GM19043 (cell line): ENCODE measurements at regions not wholly inside any gene's neighbourhood (a gene's known extent, or its start where the extent isn't known, plus 50 kb on each side); places are given as distances from the start of the nearest gene placed in this dataset.

Experiments used
- ATAC-seq: cut with Tn5 transposase; IDR thresholded peaks from one replicate; pipeline ENCODE4 v1.9.1; 2021; ENCODE audit warnings: low read depth; ENCODE audit not compliant: unreplicated experiment

DNA sequence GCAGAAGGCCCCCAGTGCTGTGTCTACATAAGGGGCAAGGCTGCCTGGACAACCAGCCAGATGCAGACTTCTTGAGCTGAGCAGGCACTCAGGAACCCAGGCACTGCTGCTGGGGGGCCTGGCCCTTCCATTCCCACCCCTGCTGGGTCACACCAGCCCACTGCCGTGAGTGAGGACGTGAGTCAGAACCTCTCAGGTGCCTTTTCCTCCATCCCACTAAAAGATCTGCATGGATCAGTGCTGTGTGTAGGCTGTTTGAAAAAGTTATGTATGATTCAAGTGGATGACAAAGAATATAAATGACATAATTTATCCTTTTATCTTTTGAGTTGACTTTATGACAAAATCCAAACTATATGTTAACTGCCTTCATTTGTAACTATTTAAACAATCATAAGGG, 499.3 kb downstream of the INHBA start:
- ATAC-seq: no peak

- no peak for ATAC-seq
Measured at GRCh38 chr7:41201021-41201420, 501.9 kb downstream of the INHBA start.

DNA sequence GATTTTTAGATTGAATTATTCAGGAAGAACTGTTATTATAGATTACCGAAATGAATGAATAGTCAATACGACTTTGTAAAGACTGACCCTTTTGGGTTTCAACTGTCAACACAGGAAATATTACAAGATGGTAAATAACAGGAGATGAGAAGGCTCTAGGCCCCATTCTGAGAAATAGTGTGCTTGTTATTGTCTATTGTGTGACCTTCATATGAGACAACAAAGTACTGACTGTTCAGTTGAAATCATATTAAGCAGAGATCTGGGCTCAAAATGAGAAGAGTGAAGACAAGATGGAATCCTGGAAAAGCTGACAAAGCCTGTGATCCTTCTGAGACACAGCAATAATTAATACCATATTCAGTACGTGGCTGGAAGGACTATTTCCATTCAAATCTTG, 503.8 kb downstream of the INHBA start:
- no peak for ATAC-seq

GRCh38 chr7:41198502-41198901, 504.4 kb downstream of the INHBA start:
- no peak for ATAC-seq

DNA sequence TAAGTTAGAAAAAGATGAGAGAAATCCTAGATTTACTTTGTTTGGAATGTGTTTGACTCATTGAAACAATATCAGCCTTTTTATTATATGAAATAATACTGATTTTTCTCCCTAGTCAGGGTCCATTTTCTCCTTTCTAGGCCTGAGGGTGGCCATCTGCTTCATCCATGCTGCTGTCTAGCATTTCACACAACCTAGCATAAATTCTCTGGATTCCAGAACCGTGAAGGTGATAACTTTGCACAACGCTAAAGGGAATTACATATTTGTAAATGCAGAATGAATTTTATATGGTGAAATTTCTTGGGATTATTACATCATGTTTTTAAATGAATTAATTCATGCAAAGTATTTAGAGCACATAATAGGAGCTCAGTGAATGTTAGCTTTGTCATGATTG, 505.1 kb downstream of the INHBA start:
- no peak for ATAC-seq

DNA sequence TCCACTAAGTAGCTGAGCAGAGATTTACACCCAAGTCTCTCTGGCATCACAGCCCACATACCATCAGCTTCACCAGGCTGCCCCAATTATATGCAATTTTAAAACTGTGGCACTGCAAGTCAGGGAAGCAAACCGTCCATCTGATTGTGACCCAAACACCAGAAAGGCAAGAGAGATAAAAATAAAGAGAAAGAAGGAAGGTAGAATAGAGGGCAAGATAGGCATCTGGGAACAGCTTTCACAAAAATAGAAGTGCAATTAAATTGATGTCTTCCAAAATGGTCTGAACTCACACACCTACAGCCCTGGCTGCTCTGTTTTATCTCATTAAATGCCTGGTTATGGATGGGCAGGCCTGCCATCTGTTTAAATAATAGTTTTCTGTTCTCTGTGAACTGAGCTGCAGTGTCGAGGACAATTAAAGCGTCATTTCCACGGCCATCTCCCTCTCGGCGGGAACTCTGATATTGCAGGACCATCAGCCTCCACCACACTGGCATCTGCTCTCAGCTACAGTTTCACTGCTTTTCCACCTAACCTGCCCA, 509.1 kb downstream of the INHBA start:
- ATAC-seq: no peak

- ATAC-seq: no peak
Measured at GRCh38 chr7:41190581-41190980, 512.3 kb downstream of the INHBA start.

GRCh38 chr7:41189866-41190265, 513.0 kb downstream of the INHBA start:
- no peak for ATAC-seq

DNA sequence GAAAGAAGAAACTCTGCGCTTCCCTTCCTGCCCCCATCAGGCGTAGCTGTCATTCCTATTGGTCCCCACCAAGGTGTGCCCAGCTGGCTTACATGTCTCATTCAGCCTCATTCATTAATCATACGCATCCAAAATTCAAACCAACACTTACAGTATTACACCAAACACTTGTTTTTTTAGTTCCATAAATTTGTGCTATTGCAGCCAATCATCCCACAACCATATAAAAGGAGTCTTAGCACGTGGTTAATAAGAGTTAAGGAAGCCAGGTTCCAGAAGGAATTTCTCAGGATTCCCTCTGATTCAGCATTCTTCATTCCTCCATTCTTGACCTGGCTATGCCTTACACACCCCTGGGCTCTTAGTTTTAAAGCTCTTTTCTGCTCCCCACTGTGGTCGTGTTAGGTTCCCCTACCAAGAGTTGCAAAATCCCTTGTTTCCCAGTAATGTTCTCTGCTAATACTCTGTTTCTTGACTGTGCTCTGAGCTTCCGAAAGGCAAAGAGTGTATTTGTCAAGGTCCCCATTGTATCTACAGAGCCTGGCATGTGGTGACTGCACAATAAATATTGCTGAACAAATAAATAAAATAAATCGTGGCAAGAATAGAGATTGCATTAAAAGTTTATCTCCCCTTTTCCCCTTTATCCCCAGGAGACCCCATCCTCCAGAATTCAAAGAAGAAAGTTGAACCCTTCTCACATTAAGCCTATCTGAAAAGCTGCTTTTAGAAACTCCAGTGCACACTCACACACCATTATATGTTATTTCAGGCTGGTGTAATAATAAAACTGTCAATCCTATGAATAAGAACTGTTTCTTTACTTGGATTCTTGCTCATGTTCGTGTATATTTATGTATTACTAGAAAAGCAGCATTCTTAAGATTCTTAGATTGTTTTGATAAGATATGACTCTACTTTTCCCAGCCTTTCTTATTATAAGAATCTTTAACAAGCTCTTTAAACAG, 514.4 kb downstream of the INHBA start:
- ATAC-seq: no peak

- ATAC-seq: no peak
Measured at GRCh38 chr7:41187322-41187721, 515.6 kb downstream of the INHBA start.

- no peak for ATAC-seq
Measured at GRCh38 chr7:41185851-41186250, 517.0 kb downstream of the INHBA start.

GRCh38 chr7:41183741-41184140, 519.1 kb downstream of the INHBA start:
- no peak for ATAC-seq

DNA sequence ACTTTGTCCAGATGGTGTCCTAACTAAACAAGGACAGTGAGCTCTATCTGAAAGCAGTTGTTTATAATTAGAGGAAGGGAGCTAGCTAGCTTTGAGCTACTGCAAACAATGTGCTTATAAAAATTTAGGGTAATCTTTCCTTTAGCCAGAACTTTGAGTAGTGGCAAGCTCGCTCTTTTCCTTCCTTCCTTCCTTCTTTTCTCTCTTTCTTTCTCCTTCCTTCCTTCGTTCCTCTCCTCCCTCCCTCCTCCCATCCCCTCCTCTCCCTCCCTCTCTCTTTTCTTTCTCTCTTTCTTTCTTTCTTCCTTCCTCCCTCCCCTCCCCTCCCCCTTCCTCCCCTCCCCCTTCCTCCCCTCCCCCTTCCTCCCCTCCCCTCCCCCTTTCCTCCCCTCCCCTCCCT, 520.1 kb downstream of the INHBA start:
- no peak for ATAC-seq

DNA sequence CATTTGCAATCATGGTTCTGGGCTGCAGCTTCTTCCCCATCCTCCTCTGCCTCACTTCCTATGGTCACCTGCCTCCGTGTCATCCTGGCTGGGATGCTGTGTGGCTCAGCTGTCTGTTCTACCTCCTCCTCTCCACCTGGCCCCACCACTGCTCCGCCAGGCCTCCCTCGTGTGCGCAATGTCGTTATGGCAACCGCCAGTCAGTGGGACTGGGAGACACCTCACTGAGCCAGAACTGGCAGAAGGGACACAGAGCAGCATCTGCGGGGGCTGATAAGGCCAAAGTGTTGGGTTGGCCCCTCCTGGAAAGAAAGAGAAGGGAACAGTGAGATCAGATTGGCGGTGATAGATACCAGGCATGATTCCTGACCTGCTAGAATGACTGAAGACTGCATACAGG, 527.5 kb downstream of the INHBA start:
- no peak for ATAC-seq

DNA sequence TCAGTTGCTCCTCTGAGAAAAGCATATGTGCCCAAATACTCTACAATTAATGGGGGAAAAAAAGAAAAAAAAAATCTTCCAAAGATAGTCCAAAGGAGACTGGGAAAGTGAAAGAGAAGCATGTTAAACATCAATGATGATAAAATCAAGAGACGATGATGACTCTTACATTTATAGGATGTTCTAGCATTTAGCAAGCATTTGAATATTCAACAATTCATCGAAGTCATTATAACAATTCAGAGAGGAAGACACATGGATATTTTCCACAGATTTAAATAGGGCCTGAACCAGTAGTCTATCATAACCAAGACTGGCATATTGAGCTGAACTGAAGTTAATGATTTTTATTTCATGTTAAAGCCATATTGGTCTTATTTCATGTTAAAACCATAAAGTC, 528.4 kb downstream of the INHBA start:
- no peak for ATAC-seq

DNA sequence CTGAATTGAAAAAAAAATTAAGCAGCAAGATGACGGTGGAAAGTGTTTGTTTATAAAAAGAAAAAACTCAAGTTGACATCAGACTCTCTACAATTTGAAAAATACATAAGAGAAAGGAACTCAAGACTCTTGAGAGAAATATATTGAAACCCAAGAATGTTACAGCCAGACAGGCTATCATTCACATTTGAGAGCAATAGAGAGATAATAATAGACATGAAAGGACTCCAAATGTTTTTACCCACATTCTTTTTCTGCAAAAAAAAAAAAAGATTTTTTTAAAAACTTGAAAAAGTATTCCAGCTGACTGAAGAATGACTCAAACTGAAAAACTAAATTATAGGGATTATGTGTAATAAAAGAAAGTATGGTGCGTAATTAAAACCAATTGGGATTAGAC, 532.4 kb downstream of the INHBA start:
- ATAC-seq: no peak

DNA sequence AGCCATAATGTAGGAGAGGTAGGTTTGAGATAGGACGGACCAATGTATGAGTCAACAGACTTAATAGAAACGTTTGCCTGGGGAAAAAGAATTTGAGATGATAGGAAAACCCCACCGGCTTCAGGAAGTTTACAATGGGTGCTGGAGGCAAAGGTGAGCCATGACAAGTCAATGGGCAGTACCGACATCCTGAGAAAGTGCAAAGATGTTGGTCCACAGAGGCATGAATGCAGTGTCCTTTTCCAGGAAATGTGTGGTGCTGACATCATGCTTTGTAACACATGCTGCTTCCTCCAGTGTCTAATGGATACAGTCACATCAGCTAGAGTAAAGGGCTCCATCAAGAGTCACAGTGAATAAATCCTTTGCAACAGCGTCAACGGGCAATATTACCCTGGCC, 533.6 kb downstream of the INHBA start:
- ATAC-seq: no peak

- ATAC-seq: no peak
Measured at GRCh38 chr7:41167836-41168235, 535.1 kb downstream of the INHBA start.

GRCh38 chr7:41164440-41164839, 538.5 kb downstream of the INHBA start:
- ATAC-seq: no peak

GRCh38 chr7:41163991-41164390, 538.9 kb downstream of the INHBA start:
- ATAC-seq: no peak

DNA sequence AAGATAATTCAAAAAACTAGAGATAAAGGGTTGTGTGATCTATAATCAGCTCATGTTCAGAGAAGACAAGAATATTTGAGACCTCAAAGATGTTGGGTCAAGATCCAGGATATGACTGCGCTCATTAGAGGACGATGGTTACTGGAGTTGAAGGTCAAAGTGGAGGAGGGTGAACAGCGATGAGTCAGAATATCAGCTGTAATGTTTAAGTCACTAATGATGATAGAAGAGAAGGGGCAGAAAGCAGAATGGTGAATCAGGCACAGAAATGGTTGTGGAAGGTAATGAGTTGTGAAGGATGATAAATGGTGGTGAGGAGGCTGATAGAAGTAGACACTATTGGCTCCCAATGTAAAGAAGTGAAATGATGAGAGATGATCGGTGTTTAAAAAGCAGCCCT, 540.3 kb downstream of the INHBA start:
- ATAC-seq: no peak

GRCh38 chr7:41161041-41161587, 541.8 kb downstream of the INHBA start:
- no peak for ATAC-seq
